Ramos (cell line): ENCODE measurements at regions not wholly inside any gene's neighbourhood (a gene's known extent, or its start where the extent isn't known, plus 50 kb on each side); places are given as distances from the start of the nearest gene placed in this dataset.

Experiments
- in situ Hi-C: fragments of 300-500 bp; cut with MboI; formaldehyde crosslinking; loops from one replicate; pipeline ENCODE4 v1.14.3; 2022; ENCODE audit warnings: low sequenced_read_pairs; ENCODE audit not compliant: unreplicated experiment

- in situ Hi-C loops = no loop called here
Measured at GRCh38 chr11:116182356-116182966, 590.3 kb downstream of the BUD13 start.

GRCh38 chr11:116180806-116181600 is 591.8 kb downstream of the BUD13 start:
- in situ Hi-C loops = no loop called here

- in situ Hi-C loops = no loop called here
Measured at GRCh38 chr11:116179401-116179800, 593.4 kb downstream of the BUD13 start.

- in situ Hi-C loops = no loop called here
Measured at GRCh38 chr11:116177521-116178210, 595.1 kb downstream of the BUD13 start.

- in situ Hi-C loops = no loop called here
Measured at GRCh38 chr11:116176484-116177005, 596.2 kb downstream of the BUD13 start.

GRCh38 chr11:116175707-116176106 is 597.1 kb downstream of the BUD13 start:
- in situ Hi-C loops = no loop called here

GRCh38 chr11:116173941-116174911 is 598.6 kb downstream of the BUD13 start:
- in situ Hi-C loops = no loop called here

GRCh38 chr11:116173506-116173905 is 599.3 kb downstream of the BUD13 start:
- in situ Hi-C loops = no loop called here

- in situ Hi-C loops = no loop called here
Measured at GRCh38 chr11:116172851-116173250, 599.9 kb downstream of the BUD13 start.

- in situ Hi-C loops = no loop called here
Measured at GRCh38 chr11:116172156-116172555, 600.6 kb downstream of the BUD13 start.

GRCh38 chr11:116171271-116172140 is 601.3 kb downstream of the BUD13 start:
- in situ Hi-C loops = no loop called here

- in situ Hi-C loops = no loop called here
Measured at GRCh38 chr11:116170526-116171120, 602.2 kb downstream of the BUD13 start.

GRCh38 chr11:116169776-116170175 is 603.0 kb downstream of the BUD13 start:
- in situ Hi-C loops = no loop called here

- in situ Hi-C loops = no loop called here
Measured at GRCh38 chr11:116168459-116168787, 604.4 kb downstream of the BUD13 start.

- in situ Hi-C loops = no loop called here
Measured at GRCh38 chr11:116167706-116168458, 604.9 kb downstream of the BUD13 start.

GRCh38 chr11:116166573-116167465 is 606.0 kb downstream of the BUD13 start:
- in situ Hi-C loops = no loop called here

GRCh38 chr11:116164843-116165242 is 607.9 kb downstream of the BUD13 start:
- in situ Hi-C loops = no loop called here
